Activated T-cell treated with anti-CD3 and anti-CD28 coated beads, Interleukin-2, amount 50 U/mL, for 72 hours (primary cell): ENCODE measurements at regions not wholly inside any gene's neighbourhood (a gene's known extent, or its start where the extent isn't known, plus 50 kb on each side); places are given as distances from the start of the nearest gene placed in this dataset.

Source experiments
- ATAC-seq, 2 donors: fragments of 150-1000 bp; cut with Tn5 transposase; replicated peaks in 1 of 2; 2 replicates each; pipeline ENCODE4 v1.10.0; 2021; ENCODE audit warnings: moderate library complexity in 2 of 2, mild to moderate bottlenecking in 1 of 2
- DNase-seq, 2 donors: peaks; one replicate each; pipeline ENCODE4 v3.0.0; 2021 to 2022; ENCODE audit warnings: mixed read lengths in 1 of 2
- H3K27ac Mint-ChIP-seq: one replicate; pipeline ENCODE4 v1.8.0; 2022; ENCODE audit warnings: mild to moderate bottlenecking, moderate library complexity, mixed read lengths
- H3K27me3 Mint-ChIP-seq: one replicate; pipeline ENCODE4 v1.8.0; 2022; ENCODE audit warnings: low read depth, mixed read lengths
- H3K36me3 Mint-ChIP-seq, 2 donors: one replicate each; pipeline ENCODE4 v1.8.0; 2022; ENCODE audit warnings: mixed read lengths in 2 of 2, mild to moderate bottlenecking in 1 of 2; ENCODE audit not compliant: insufficient read depth in 2 of 2
- H3K4me1 Mint-ChIP-seq: one replicate; pipeline ENCODE4 v1.8.0; 2022; ENCODE audit warnings: low read depth, mixed read lengths
- H3K4me3 Mint-ChIP-seq, 2 donors: one replicate each; pipeline ENCODE4 v1.8.0; 2022; ENCODE audit warnings: mild to moderate bottlenecking in 2 of 2, mixed read lengths in 2 of 2, moderate library complexity in 2 of 2
- H3K9me3 Mint-ChIP-seq, 2 donors: one replicate each; pipeline ENCODE4 v1.8.0; 2022; ENCODE audit warnings: mixed read lengths in 2 of 2

- Mint-ChIP-seq H3K27me3 (no peaks in the 10 kb centered on the region), H3K4me1 (no peaks in the 10 kb centered on the region), H3K4me3 (no peak overlapping the region), H3K9me3 (no peaks in the 10 kb centered on the region), H3K36me3 (no peaks in the 10 kb centered on the region), H3K27ac (no peak overlapping the region)
- DNase-seq (no peak), ATAC-seq (no peak)
These were observed 194.9 kb downstream of the GPAM start for GRCh38 chr10:111988646-111989045.

- ATAC-seq (no peak), DNase-seq (no peak)
- H3K36me3 Mint-ChIP-seq = no peaks in the 10 kb centered on the region
- no peaks in the 10 kb centered on the region for H3K27me3 Mint-ChIP-seq
- H3K9me3 Mint-ChIP-seq = no peaks in the 10 kb centered on the region
- no peak overlapping the region for H3K27ac Mint-ChIP-seq
- no peak overlapping the region for H3K4me3 Mint-ChIP-seq
- no peaks in the 10 kb centered on the region for H3K4me1 Mint-ChIP-seq
These were observed 194.2 kb downstream of the GPAM start for GRCh38 chr10:111989136-111989911.

GRCh38 chr10:111990734-111991133 lies 192.8 kb downstream of the GPAM start:
- Mint-ChIP-seq H3K27me3 (no peaks in the 10 kb centered on the region), H3K4me1 (no peaks in the 10 kb centered on the region), H3K27ac (no peak overlapping the region), H3K36me3 (no peaks in the 10 kb centered on the region), H3K4me3 (no peak overlapping the region), H3K9me3 (no peaks in the 10 kb centered on the region)
- no peak for ATAC-seq
- DNase-seq = no peak

- no peaks in the 10 kb centered on the region for H3K4me1 Mint-ChIP-seq
- H3K36me3 Mint-ChIP-seq = no peaks in the 10 kb centered on the region
- no peak for ATAC-seq
These were observed 190.2 kb downstream of the GPAM start for GRCh38 chr10:111993321-111993720.

GRCh38 chr10:111993872-111994426 lies 189.6 kb downstream of the GPAM start:
- no peak overlapping the region for H3K4me3 Mint-ChIP-seq
- ATAC-seq (no peak), DNase-seq (no peak)
- H3K9me3 Mint-ChIP-seq = no peaks in the 10 kb centered on the region
- H3K36me3 Mint-ChIP-seq = no peaks in the 10 kb centered on the region
- no peaks in the 10 kb centered on the region for H3K4me1 Mint-ChIP-seq
- peaks cover 6% of the 10 kb centered on the region for H3K27me3 Mint-ChIP-seq
- no peak overlapping the region for H3K27ac Mint-ChIP-seq

More at GRCh38 chr10:111993321-111993720, 190.2 kb downstream of the GPAM start:
- peaks cover 6% of the 10 kb centered on the region for H3K27me3 Mint-ChIP-seq
- no peak for DNase-seq
- no peak overlapping the region for H3K4me3 Mint-ChIP-seq
- H3K9me3 Mint-ChIP-seq = no peaks in the 10 kb centered on the region
- no peak overlapping the region for H3K27ac Mint-ChIP-seq

GRCh38 chr10:111996103-111996502 lies 187.5 kb downstream of the GPAM start:
- Mint-ChIP-seq H3K36me3 (no peaks in the 10 kb centered on the region), H3K9me3 (no peaks in the 10 kb centered on the region), H3K27ac (no peak overlapping the region), H3K4me3 (no peak overlapping the region), H3K27me3 (peaks cover 12% of the 10 kb centered on the region), H3K4me1 (no peaks in the 10 kb centered on the region)
- no peak for ATAC-seq
- no peak for DNase-seq

- Mint-ChIP-seq H3K36me3 (no peaks in the 10 kb centered on the region), H3K27me3 (peaks cover 12% of the 10 kb centered on the region), H3K4me1 (no peaks in the 10 kb centered on the region), H3K9me3 (no peaks in the 10 kb centered on the region), H3K27ac (no peak overlapping the region), H3K4me3 (no peak overlapping the region)
- no peak for ATAC-seq
- DNase-seq = no peak
These were observed 184.8 kb downstream of the GPAM start for GRCh38 chr10:111998728-111999127.

- no peak overlapping the region for H3K4me3 Mint-ChIP-seq
- H3K4me1 Mint-ChIP-seq = no peaks in the 10 kb centered on the region
These were observed 184.2 kb downstream of the GPAM start for GRCh38 chr10:111999205-111999914.

GRCh38 chr10:111999915-112000302 lies 183.7 kb downstream of the GPAM start:
- no peak overlapping the region for H3K4me3 Mint-ChIP-seq
- ATAC-seq = no peak
- H3K36me3 Mint-ChIP-seq = no peaks in the 10 kb centered on the region
- H3K27me3 Mint-ChIP-seq = peaks cover 12% of the 10 kb centered on the region
- H3K9me3 Mint-ChIP-seq = no peaks in the 10 kb centered on the region
- no peaks in the 10 kb centered on the region for H3K4me1 Mint-ChIP-seq
- H3K27ac Mint-ChIP-seq = no peak overlapping the region
- DNase-seq = no peak

More at GRCh38 chr10:111999205-111999914, 184.2 kb downstream of the GPAM start:
- H3K27me3 Mint-ChIP-seq = peaks cover 12% of the 10 kb centered on the region
- no peaks in the 10 kb centered on the region for H3K36me3 Mint-ChIP-seq
- no peak overlapping the region for H3K27ac Mint-ChIP-seq
- no peaks in the 10 kb centered on the region for H3K9me3 Mint-ChIP-seq
- DNase-seq (no peak), ATAC-seq (no peak)

GRCh38 chr10:112000466-112000865 lies 183.1 kb downstream of the GPAM start:
- Mint-ChIP-seq H3K9me3 (no peaks in the 10 kb centered on the region), H3K4me3 (no peak overlapping the region), H3K27ac (no peak overlapping the region), H3K4me1 (no peaks in the 10 kb centered on the region), H3K27me3 (peaks cover 12% of the 10 kb centered on the region), H3K36me3 (no peaks in the 10 kb centered on the region)
- ATAC-seq = no peak
- no peak for DNase-seq

- H3K36me3 Mint-ChIP-seq = no peaks in the 10 kb centered on the region
- H3K4me3 Mint-ChIP-seq = no peak overlapping the region
- DNase-seq (no peak), ATAC-seq (no peak)
- H3K4me1 Mint-ChIP-seq = no peaks in the 10 kb centered on the region
- H3K27ac Mint-ChIP-seq = no peak overlapping the region
- peaks cover 8% of the 10 kb centered on the region for H3K27me3 Mint-ChIP-seq
- no peaks in the 10 kb centered on the region for H3K9me3 Mint-ChIP-seq
These were observed 181.4 kb downstream of the GPAM start for GRCh38 chr10:112002206-112002605.

GRCh38 chr10:112004075-112004474 lies 179.5 kb downstream of the GPAM start:
- DNase-seq = no peak
- H3K27ac Mint-ChIP-seq = no peak overlapping the region
- no peaks in the 10 kb centered on the region for H3K9me3 Mint-ChIP-seq
- H3K36me3 Mint-ChIP-seq = no peaks in the 10 kb centered on the region
- no peak for ATAC-seq
- peaks cover 6% of the 10 kb centered on the region for H3K27me3 Mint-ChIP-seq
- H3K4me3 Mint-ChIP-seq = no peak overlapping the region
- no peaks in the 10 kb centered on the region for H3K4me1 Mint-ChIP-seq

GRCh38 chr10:112005044-112005443 lies 178.5 kb downstream of the GPAM start:
- Mint-ChIP-seq H3K4me1 (no peaks in the 10 kb centered on the region), H3K27me3 (no peaks in the 10 kb centered on the region), H3K9me3 (no peaks in the 10 kb centered on the region), H3K4me3 (no peak overlapping the region), H3K27ac (no peak overlapping the region), H3K36me3 (no peaks in the 10 kb centered on the region)
- DNase-seq (no peak), ATAC-seq (no peak)
